ENCODE measurements at regions not wholly inside any gene's neighbourhood (a gene's known extent, or its start where the extent isn't known, plus 50 kb on each side); places are given as distances from the start of the nearest gene placed in this dataset.

DNA sequence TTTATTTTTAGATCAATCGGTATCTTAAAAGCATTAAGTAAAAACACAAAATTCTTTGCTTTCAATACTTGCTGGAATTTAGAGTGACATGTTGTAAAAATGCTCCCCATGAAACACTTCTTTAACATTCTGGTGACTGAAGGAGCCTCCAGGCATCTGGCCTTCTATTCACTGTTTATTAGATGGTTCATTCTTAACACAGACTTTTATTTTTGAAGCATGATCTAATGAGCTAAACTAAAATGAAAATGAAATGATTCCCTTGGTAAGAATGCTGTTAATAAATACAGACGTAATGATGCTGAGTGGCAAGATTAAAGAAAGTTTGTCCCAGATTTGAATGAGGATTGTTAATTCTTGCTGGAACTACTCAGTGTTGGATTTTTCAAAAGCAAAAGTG, 698.4 kb downstream of the TENT5A start (continued):
- TF ChIP-seq DPF2 (IDR thresholded peaks at IDR 0.05) (no peak), CHD1 (IDR thresholded peaks at IDR 0.05; ENCODE audit: low read depth, low read length) (no peak), CHD2 (IDR thresholded peaks at IDR 0.05; ENCODE audit: borderline replicate concordance, low read depth, low read length) (no peak), BHLHE40 (IDR thresholded peaks at IDR 0.05; ENCODE audit: borderline replicate concordance in 1 of 2, low read depth in 2 of 2, low read length in 1 of 2) (no peak), SMC3 (IDR thresholded peaks at IDR 0.05; ENCODE audit: borderline replicate concordance, low read length) (no peak), PAX8 (IDR thresholded peaks at IDR 0.05) (no peak), CREM (IDR thresholded peaks at IDR 0.05; ENCODE audit: low read depth) (no peak), TCF12 (IDR thresholded peaks at IDR 0.05; ENCODE audit: low read depth, low read length) (no peak), KAT2A (conservative IDR thresholded peaks at IDR 0.05; ENCODE audit: control insufficient read depth, low read depth, low read length) (no peak)
- TF ChIP-seq, protein P1, sequence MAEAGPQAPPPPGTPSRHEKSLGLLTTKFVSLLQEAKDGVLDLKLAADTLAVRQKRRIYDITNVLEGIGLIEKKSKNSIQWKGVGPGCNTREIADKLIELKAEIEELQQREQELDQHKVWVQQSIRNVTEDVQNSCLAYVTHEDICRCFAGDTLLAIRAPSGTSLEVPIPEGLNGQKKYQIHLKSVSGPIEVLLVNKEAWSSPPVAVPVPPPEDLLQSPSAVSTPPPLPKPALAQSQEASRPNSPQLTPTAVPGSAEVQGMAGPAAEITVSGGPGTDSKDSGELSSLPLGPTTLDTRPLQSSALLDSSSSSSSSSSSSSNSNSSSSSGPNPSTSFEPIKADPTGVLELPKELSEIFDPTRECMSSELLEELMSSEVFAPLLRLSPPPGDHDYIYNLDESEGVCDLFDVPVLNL (IDR thresholded peaks at IDR 0.05; ENCODE audit: low read depth, low read length) = no peak
- TF ChIP-seq, protein P2, sequence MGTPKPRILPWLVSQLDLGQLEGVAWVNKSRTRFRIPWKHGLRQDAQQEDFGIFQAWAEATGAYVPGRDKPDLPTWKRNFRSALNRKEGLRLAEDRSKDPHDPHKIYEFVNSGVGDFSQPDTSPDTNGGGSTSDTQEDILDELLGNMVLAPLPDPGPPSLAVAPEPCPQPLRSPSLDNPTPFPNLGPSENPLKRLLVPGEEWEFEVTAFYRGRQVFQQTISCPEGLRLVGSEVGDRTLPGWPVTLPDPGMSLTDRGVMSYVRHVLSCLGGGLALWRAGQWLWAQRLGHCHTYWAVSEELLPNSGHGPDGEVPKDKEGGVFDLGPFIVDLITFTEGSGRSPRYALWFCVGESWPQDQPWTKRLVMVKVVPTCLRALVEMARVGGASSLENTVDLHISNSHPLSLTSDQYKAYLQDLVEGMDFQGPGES (IDR thresholded peaks at IDR 0.05) = no peak
- TF ChIP-seq, protein P3, sequence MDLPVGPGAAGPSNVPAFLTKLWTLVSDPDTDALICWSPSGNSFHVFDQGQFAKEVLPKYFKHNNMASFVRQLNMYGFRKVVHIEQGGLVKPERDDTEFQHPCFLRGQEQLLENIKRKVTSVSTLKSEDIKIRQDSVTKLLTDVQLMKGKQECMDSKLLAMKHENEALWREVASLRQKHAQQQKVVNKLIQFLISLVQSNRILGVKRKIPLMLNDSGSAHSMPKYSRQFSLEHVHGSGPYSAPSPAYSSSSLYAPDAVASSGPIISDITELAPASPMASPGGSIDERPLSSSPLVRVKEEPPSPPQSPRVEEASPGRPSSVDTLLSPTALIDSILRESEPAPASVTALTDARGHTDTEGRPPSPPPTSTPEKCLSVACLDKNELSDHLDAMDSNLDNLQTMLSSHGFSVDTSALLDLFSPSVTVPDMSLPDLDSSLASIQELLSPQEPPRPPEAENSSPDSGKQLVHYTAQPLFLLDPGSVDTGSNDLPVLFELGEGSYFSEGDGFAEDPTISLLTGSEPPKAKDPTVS (IDR thresholded peaks at IDR 0.05; ENCODE audit: low read depth, low read length) = no peak
